Heart left ventricle (tissue), 16 donors: ENCODE measurements at regions not wholly inside any gene's neighbourhood (a gene's known extent, or its start where the extent isn't known, plus 50 kb on each side); places are given as distances from the start of the nearest gene placed in this dataset.

Source experiments
- ATAC-seq, 4 donors: fragments of 200-7000 bp; cut with Tn5 transposase; one replicate each; pipeline ENCODE4 v1.9.1; 2020 to 2022; ENCODE audit warnings: moderate library complexity in 4 of 4, mild to moderate bottlenecking in 3 of 4, moderate number of reproducible peaks in 1 of 4
- DNase-seq, 5 donors: peaks; one replicate each; pipeline ENCODE4 v3.0.0-alpha.2; 2020
- H3K27ac ChIP-seq, 12 donors: fragments of 200-600 bp; sonication (generic) in 4 of 12; one replicate each; pipeline versions ENCODE4 v1.5.0 to v1.8.0; 2016 to 2022; ENCODE audit warnings: mild to moderate bottlenecking in 2 of 12
- H3K27me3 ChIP-seq, 9 donors: fragments of 200-600 bp; sonication (generic) in 2 of 9; one replicate each; pipeline versions ENCODE4 v1.5.1 to v1.8.0; 2016 to 2022; ENCODE audit warnings: mild to moderate bottlenecking in 3 of 9
- H3K36me3 ChIP-seq, 9 donors: fragments of 200-600 bp; sonication (generic) in 2 of 9; one replicate each; pipeline versions ENCODE4 v1.5.0 to v1.8.0; 2018 to 2022; ENCODE audit warnings: mild to moderate bottlenecking in 2 of 9
- H3K4me1 ChIP-seq, 12 donors: fragments of 200-600 bp; sonication (generic) in 4 of 12; one replicate each; pipeline versions ENCODE4 v1.5.0 to v1.8.0; 2016 to 2022; ENCODE audit warnings: mild to moderate bottlenecking in 3 of 12
- H3K4me3 ChIP-seq, 12 donors: fragments of 200-600 bp; sonication (generic) in 4 of 12; one replicate each; pipeline versions ENCODE4 v1.5.0 to v1.8.0; 2017 to 2022; ENCODE audit warnings: mild to moderate bottlenecking in 9 of 12, moderate library complexity in 4 of 12
- H3K9me3 ChIP-seq, 12 donors: fragments of 200-600 bp; sonication (generic) in 4 of 12; one replicate each; pipeline versions ENCODE4 v1.5.0 to v1.8.0; 2016 to 2022; ENCODE audit warnings: mild to moderate bottlenecking in 1 of 12
- POLR2A ChIP-seq, 2 donors: fragments of 450-650 bp; IDR thresholded peaks; one replicate each; pipeline ENCODE4 v1.6.1; 2017; ENCODE audit warnings: antibody characterized with exemption in 2 of 2, mild to moderate bottlenecking in 2 of 2, moderate library complexity in 2 of 2
- WGBS, 4 donors: extraction: QIAGEN DNeasy Blood & Tissue Kit in 2 of 4; methylation state at CpG; one replicate each; pipeline versions ENCODE4 v1.1.5 to v1.1.7; 2013 to 2018; 5-methylcytosine and 5-hydroxymethylcytosine counted together
- intact Hi-C, 10 donors: fragments of 100-400 bp; cut with DNase I; formaldehyde crosslinking; loops; one replicate each; pipeline versions ENCODE4 v1.11.1 to v1.14.2; 2022
- TF ChIP-seq, protein P1 (sequence below), 12 donors: fragments of 200-600 bp; sonication (generic) in 4 of 12; IDR thresholded peaks; one replicate each; pipeline versions ENCODE4 v1.5.0 to v1.8.0; 2018 to 2022; ENCODE audit warnings: antibody characterized with exemption in 12 of 12, mild to moderate bottlenecking in 5 of 12
- donor health status: ischemic (EF 13 %, LVEDD 7.1; RV severe dilation, severe dysfunction).
- donor health status: healthy with polysubstance abuse.
- donor health status: DM: no; HTN: yes; CAD: no.
- donor health status: DM: no; HTN: no; CAD: no.
- donor health status: ischemic (EF 25% LVEDD 6.9; RV normal size, moderate dysfunction).
- donor health status: ischemic (EF 25% LVEDD 5.7; RV mildly dilated, moderate dysfunction).
- donor health status: healthy.
- donor health status: DM: yes; HTN: yes; CAD: no.
- donor health status: ischemic (EF 35%, LVEDD 5.7; RV mildly dilated, moderate dysfunction).
- donor health status: nonischemic (EF 11% LVEDD 7.7; RV severe dilation, severe dysfunction).
- donor health status: DM: yes; HTN: yes; CAD: no.
- donor health status: PGD.
- donor health status: ischemic (EF 29% LVEDD 5.4; RV normal size, mild dysfunction).
- donor health status: nonischemic (EF 23%, LVEDD 6.1; RV moderate dilation, normal function).

DNA sequence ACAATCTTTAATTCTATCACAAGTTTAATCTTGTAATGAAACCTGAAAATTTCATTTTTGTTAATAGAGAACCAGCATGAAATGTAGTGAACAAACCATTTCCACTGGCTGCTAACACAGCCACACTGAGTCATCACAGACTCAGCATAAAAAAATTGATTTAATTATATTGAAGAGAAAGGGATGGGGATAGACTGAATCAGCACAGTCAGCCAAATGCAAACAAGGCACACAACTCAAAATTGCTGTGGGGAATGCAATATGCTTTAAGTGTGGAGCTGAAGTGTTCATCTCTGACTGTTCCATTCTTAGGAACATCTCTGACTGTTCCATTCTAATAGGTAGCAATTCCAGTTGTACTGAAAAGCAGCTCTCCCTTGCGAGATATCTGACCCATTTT, 299.8 kb downstream of the MRPL39 start:
- Histone ChIP-seq H3K4me3 (no peak overlapping the region), H3K27ac (no peak overlapping the region), H3K27me3 (no peaks in the 10 kb centered on the region), H3K4me1 (no peaks in the 10 kb centered on the region), H3K9me3 (peaks cover 0 to 34% (median 10%) of the 10 kb centered on the region in 12 donors), H3K36me3 (no peaks in the 10 kb centered on the region)
- 61 to 85% (median 75%) methylated on average over 1 of the region's 1 CpG for WGBS, 4 donors
- intact Hi-C loops: no loop called here
- ATAC-seq (no peak), DNase-seq (no peak)
- TF ChIP-seq POLR2A (IDR thresholded peaks at IDR 0.05): no peak
- TF ChIP-seq, protein P1, sequence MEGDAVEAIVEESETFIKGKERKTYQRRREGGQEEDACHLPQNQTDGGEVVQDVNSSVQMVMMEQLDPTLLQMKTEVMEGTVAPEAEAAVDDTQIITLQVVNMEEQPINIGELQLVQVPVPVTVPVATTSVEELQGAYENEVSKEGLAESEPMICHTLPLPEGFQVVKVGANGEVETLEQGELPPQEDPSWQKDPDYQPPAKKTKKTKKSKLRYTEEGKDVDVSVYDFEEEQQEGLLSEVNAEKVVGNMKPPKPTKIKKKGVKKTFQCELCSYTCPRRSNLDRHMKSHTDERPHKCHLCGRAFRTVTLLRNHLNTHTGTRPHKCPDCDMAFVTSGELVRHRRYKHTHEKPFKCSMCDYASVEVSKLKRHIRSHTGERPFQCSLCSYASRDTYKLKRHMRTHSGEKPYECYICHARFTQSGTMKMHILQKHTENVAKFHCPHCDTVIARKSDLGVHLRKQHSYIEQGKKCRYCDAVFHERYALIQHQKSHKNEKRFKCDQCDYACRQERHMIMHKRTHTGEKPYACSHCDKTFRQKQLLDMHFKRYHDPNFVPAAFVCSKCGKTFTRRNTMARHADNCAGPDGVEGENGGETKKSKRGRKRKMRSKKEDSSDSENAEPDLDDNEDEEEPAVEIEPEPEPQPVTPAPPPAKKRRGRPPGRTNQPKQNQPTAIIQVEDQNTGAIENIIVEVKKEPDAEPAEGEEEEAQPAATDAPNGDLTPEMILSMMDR (IDR thresholded peaks at IDR 0.05): no peak

DNA sequence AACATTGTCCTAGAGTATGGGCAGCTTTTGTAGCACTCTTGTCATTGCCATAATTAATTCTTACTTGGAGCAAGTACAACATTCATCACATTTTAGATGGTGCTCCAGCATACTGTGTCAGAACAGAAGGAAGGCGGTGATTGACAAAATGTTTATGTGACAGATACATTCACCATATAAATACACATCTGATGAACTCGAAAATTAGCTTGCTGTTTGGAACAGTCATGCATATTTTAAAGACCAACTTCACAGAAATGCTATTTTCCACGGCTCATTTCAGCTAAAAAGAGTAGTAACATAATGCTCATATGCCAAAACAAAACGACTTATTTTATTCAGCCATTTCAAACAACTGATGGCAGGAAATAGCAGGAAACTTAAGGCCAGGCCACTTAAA, 302.7 kb downstream of the MRPL39 start:
- H3K36me3 ChIP-seq: no peaks in the 10 kb centered on the region
- H3K27ac ChIP-seq: no peak overlapping the region
- no peaks in the 10 kb centered on the region for H3K4me1 ChIP-seq
- ATAC-seq (no peak), DNase-seq (no peak)
- 67 to 76% (median 71%) methylated on average over 4 of the region's 4 CpGs for WGBS, 4 donors
- peaks cover 0 to 13% (median 6%) of the 10 kb centered on the region in 12 donors for H3K9me3 ChIP-seq
- intact Hi-C loops: no loop called here
- no peak overlapping the region for H3K4me3 ChIP-seq
- TF ChIP-seq, protein P1 (IDR thresholded peaks at IDR 0.05): no peak
- no peak for TF ChIP-seq POLR2A (IDR thresholded peaks at IDR 0.05)
- H3K27me3 ChIP-seq: no peaks in the 10 kb centered on the region

DNA sequence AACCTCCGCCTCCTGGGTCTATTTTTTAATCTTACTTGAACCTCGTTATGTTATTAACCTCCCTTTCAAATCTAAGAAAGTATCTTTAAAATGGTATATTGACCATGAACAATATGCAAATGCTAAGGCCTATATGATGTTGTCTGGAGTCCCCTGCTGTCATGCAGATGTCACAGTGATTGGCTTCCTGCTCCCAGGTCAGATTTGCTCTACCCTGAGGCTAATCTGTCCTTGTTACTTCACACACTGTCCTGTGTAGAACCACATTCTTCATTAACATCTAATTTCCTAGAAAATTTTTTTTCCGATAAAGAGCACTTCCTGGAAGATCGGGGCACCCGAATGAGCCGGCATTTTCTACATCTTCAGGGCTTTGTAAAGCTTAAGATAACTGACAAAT, 306.6 kb downstream of the MRPL39 start:
- DNase-seq (no peak), ATAC-seq (no peak)
- no peak overlapping the region for H3K27ac ChIP-seq
- 75 to 81% (median 77%) methylated on average over 6 of the region's 6 CpGs for WGBS, 4 donors
- peaks cover 0 to 2% (median 0%) of the 10 kb centered on the region in 12 donors for H3K9me3 ChIP-seq
- no peak overlapping the region for H3K4me3 ChIP-seq
- no peaks in the 10 kb centered on the region for H3K27me3 ChIP-seq
- intact Hi-C loops: no loop called here
- no peaks in the 10 kb centered on the region for H3K36me3 ChIP-seq
- TF ChIP-seq POLR2A (IDR thresholded peaks at IDR 0.05): no peak
- TF ChIP-seq, protein P1 (IDR thresholded peaks at IDR 0.05): no peak
- no peaks in the 10 kb centered on the region for H3K4me1 ChIP-seq

DNA sequence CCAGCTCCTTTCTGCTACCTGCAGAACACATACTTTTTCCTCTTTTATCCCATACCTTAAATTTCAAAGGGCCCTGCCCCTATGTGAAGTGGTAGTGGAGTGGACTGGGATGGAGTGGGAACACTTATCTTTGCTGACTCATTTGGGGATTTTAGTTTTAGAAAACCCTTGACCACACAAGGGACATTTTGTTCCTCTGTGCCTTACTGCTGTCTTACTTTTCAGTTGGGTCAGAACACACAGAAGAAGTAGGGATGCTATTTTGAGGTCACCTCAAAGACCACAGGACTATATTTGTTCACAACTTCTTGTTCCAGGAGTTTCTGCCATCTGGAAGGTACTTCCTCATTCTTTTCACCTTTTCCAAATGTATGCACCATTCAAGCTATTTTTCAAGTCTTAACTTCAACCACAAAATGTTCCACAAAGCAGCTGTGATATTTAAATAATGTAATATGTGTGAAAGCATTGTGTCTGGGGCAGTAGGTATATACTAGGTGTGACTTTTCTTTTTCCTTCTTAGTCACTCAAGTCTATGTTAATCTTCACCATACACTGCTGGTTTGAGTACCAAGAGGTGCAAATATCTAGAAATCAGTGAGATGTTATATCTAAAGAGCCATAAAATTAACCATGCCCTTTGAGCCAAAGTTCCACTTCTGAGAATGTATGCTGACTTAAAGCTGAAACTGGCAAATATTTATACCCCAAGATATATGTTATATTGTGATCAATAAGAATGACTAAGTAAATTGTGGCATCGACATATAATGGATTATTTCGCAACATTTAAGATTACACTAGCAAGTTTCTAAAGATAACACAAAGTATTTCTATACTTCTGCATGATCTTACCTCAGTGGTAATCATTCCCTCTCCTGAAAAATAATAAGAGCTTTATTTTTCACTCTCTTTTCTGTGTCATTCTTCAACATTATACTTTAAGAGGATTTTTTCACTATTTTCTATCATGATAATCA, 308.5 kb downstream of the MRPL39 start:
- intact Hi-C loops: no loop called here
- 80 to 84% (median 81%) methylated on average over 2 of the region's 2 CpGs for WGBS, 4 donors
- H3K9me3 ChIP-seq: peaks cover 0 to 2% (median 0%) of the 10 kb centered on the region in 12 donors
- TF ChIP-seq POLR2A (IDR thresholded peaks at IDR 0.05): no peak
- TF ChIP-seq, protein P1 (IDR thresholded peaks at IDR 0.05): no peak
- ATAC-seq: no peak
- no peaks in the 10 kb centered on the region for H3K36me3 ChIP-seq
- no peak overlapping the region for H3K4me3 ChIP-seq
- DNase-seq: no peak
- no peaks in the 10 kb centered on the region for H3K4me1 ChIP-seq
- H3K27ac ChIP-seq: no peak overlapping the region
- no peaks in the 10 kb centered on the region for H3K27me3 ChIP-seq
